Activated CD4-positive, CD25-positive, alpha-beta regulatory T cell treated with anti-CD3 and anti-CD28 coated beads, Interleukin-2, amount 50 U/mL, for 72 hours (primary cell): ENCODE measurements at regions not wholly inside any gene's neighbourhood (a gene's known extent, or its start where the extent isn't known, plus 50 kb on each side); places are given as distances from the start of the nearest gene placed in this dataset.

Source experiments
- DNase-seq: peaks from one replicate; pipeline ENCODE4 v3.0.0; 2021

DNA sequence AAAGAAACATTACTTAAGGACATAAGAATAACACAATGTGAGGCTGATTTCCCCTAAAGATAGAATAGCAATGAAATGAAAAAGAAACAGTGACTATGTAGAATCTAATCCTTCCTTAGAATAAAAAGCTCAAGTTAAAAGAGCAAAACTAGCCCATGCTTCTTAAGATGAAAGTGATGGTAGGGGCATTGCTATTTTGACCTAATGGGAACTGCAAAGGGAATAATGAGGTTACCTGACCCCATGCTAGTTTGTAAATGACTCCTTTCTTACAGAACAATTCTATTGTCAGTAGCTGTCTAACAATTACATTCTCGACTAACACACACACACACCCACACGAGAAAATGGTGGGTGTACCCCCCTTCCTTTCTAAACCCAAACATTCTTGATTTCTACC lies 575.8 kb downstream of the CSNK1G3 start:
- no peak for DNase-seq

DNA sequence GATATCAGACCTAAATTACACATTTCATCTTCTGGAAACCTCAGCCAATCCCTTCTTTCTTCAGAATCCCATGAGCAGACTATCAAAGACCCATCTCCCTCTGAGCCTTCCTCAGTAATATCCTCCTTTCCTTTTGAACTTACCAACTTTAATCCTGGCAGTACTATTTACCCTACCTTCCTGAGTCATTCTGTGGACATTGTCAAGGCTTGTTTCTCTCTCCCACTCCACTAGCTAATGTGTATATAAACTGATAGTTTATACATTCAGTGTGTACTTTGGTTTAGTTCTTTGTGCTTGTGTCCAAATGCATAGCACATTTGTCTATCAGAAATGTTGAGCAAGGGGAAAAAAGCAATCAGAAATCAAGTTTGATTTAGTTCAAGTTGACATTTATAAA lies 568.3 kb downstream of the CSNK1G3 start:
- no peak for DNase-seq

DNA sequence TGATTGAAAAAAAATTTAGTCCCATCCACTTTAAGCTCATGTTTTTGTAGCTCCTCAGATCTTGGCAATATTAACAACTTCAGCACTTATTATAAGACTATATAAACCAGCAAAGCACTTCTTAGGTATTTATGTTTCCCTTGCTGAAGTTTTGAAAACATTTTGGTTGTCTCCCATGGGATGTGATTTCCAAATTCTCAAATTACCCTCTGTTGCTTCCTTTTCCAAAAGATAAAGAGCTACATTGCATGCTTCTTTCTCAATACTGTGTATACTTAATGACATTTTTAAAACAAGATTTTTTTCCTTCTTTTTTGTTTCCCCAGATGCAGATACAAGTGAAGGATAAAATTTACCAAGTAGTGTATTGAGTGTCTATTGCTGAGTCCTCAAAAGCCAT lies 567.1 kb downstream of the CSNK1G3 start:
- no peak for DNase-seq

DNA sequence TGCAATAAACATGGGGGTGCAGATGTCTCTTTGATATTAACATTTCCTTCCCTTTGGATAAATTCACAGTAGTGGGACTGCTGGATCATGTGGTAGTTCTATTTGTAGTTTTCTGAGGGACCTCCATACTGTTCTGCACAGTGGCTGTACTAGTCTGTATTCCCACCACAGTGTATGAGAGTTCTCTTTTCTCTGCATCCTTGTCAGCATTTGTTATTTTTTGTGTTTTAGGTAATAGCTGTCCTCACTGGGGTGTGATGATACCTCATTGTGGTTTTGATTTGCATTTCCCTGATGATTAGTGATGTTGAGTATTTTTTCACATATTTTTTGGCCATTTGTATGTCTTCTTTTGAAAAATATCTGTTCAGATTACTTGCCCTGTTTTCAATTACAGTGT lies 562.5 kb downstream of the CSNK1G3 start:
- DNase-seq: no peak

DNA sequence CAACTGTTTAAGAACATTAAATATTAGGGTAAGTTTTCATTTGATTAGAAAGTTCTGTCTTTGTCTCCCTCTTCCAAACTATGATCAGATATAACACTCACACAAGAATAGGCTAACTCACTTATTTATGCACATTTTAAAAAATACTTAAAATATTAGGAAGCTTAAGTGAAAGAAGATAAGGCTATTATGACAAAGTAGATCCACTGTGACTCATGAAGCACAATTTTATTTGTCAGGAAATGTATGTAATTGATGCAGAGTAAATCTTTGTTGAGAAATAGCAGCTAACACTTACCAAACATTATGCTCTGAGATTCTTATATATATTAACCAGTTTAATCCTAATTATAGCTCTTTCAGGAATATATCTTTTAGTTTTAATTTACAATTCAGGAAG lies 560.6 kb downstream of the CSNK1G3 start:
- no peak for DNase-seq

DNA sequence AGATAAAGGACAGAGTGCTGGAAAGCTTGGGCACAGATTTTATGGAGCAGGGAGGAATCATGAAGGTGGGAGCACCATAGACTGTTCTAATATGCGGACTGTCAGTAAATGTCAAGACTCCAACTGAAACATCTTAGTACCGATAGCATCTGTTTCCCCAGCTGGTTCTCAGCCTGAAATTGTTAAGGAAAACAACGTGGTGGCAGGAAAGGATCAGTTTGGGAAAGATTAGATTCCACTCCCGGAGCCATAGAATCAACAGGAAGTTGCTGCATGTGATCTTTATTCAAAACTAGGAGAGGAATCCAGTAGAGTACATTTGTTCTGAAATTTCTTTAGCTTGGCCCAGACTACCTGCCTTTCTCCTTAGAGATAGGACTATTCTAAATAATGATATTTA lies 559.1 kb downstream of the CSNK1G3 start:
- DNase-seq: no peak

DNA sequence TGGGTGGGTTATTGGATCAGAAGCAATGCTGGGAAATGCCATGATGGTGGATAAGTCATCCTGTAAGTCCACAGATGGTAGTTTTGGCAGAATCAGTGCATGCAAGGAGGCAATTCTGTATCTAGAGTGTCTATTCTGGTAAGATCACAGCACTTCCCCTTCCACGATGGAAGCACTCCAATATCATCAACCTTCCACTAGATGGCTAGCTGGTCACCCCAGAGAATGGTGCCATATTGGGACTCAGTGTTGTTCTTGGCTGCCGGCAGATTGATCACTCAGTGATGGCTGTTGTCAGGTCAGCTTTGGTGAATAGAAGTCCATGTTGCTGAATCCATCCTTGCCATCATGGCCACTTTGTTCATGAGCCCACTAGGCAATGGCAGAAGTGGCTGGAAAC lies 553.5 kb downstream of the CSNK1G3 start:
- no peak for DNase-seq

DNA sequence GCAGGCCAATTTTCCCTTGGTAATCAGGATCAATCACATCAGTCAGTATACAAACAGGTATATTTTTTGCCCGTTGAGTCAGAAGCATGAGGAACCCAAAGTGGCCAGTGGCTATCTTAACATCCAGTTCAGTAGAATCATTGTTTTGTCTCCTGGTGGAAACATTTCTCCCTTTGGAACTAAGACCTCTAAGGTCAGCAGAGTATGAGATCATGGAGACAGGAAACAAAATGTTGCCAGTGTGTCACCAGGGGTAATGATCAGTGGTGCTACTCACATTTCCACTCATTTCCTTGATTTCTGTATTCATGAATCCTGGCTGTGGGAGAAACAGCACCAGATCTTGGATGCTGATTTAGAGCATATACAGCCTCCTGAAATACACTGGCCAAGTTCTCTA lies 553.0 kb downstream of the CSNK1G3 start:
- DNase-seq: no peak

DNA sequence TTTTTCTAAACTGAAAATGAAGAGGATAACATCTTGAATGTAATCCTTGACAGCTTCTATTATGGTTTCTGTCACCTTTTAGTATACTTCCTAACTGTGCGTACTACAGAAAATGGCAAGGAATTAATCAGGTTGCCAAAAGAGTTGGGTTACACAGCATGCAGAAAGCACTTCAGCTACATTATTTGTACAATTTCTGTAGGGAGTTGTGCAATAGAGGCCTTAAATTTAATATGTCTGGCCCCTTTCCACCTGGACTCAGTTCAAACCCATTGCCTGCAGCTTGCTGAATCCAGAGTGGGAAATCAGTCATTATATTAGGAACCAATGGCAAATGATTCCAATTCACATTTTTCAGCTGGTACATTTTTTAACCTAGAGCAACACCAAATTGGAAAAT lies 549.7 kb downstream of the CSNK1G3 start:
- DNase-seq: no peak

DNA sequence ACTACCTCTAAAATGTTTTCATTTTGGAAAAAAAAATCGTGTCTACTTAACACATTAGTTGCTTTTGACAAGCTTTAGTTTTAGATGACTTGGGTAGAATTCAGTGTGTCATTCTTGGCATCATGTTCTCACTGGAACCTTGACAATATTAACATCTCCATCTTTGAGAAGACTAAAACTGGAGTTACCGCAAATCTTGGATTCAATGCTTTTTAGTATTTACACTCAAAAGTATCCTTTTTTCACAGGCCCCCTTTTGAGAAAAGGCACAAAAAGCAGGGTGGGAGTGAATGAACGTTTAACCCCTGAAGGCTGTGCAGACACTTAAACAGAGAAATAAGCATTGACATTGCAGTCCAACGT lies 549.1 kb downstream of the CSNK1G3 start:
- no peak for DNase-seq

DNA sequence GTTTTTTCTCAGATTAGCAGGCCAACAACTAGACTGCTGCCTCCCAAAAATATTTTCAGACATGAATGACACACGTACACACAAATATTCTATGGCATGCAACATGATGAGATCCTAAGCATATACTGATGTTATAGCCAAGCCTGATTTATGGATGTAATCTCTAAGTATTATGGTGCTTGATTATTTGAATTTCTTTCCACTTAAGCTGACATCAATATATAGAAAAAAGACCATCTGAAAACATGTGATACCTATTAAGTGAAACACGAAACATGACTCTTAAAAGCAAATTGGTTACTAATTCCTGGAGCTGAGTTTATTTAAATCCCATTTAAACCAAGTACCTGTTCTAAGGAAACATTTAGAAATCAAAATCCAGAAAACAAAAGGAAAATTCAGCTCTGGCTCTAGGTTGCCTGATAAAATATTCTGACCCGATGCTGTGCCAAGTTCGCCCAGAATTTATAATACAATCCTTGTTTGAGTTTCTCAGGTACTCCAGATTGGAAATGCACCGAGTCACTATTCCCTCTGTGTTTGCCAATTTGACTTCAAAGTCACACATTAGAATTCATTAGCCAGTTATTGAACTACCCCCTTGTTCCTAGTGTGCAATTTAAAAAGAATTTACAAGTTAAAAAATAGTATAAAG lies 548.6 kb downstream of the CSNK1G3 start:
- no peak for DNase-seq

DNA sequence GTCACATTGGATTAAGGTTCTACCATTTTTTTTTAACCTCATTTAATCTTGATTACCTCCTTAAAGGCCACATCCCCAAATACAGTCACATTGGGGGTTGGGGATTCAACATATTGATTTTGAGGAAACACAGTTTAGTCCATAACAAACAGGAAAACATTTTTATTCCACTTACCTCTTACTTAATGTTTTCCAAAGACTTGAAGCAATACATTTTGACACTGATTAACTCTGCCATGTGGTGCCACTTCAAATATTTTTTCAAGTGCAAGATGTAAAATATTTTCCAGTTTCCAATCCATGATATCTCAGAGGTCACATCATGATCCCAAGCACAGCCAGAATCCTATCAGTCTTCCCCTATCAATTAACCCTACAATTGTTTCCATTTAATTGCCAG lies 548.0 kb downstream of the CSNK1G3 start:
- no peak for DNase-seq

DNA sequence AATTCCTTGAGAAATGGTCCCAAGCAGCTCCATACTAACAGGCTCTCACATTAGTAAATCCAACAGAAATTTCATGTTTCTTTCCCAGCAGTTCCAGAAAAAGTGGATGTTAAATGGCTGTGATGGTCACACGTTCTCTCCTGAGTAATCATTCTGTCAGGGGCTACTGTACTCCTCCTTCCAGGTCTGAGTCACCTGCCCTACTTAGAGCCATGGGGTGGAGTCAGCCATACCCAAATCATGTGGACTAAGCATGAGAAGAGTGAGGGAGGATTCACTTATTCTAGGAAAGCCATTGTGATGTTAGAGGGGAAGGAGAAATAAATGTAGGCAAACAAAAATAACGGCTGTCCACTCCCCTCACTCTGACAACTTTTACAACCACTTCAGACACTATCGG lies 547.2 kb downstream of the CSNK1G3 start:
- DNase-seq: no peak

DNA sequence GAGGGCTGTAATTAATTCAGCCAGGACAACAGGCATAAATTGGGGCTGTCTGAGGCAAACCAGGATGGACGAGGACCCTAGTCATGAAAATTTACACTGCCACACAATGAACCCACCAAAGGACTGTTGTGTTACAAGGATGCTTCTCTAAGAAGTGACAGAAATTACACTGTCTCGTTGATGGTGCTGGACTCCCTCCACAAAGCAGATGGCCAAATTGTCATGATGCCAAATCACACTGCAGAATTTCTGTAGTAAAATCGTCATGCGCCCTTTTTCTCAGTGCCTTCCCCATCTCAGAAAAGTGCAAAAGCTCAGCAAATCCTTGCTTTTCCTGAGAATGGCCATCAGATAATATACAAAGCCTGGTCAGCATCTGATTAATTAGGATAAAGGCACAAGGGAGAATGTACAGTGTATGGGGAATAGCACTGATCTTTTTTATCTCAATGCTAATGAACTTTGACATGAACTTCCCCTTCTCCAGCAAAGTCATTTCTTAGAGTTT lies 545.8 kb downstream of the CSNK1G3 start:
- no peak for DNase-seq

DNA sequence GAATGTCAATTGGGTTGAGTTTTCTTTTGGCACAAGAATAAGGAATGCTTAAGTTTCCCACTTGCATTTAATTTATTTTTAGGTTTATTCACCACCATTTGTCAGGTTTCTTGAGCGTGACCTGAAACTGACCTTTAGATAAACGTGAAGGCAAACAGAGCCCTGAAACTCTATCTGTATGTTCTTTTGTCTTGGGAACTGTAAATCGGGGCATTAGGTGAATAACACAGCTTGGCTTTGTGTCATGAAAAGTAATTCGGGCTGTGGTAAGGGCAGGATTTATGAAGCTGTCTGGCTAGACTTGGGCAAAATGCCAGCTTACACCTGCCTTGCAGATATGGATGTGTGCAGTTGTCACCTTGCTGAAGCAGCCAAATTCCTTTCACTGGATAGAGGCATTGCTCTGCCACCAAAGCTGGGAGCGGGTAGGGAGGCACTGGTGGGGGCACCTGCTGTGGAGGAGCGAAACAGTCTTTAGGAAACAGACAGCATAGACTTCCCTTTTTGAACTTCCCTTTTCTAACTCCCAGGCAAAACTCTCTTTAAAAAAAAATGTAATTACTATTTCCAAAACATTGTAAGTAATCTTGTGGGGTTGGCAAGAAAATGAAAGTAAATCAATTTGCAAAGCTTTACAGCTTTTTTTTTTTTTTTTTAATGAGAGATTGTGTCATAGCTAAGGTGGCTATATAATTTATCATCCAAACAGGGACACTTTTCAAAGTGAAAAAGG lies 545.2 kb downstream of the CSNK1G3 start:
- DNase-seq: no peak

DNA sequence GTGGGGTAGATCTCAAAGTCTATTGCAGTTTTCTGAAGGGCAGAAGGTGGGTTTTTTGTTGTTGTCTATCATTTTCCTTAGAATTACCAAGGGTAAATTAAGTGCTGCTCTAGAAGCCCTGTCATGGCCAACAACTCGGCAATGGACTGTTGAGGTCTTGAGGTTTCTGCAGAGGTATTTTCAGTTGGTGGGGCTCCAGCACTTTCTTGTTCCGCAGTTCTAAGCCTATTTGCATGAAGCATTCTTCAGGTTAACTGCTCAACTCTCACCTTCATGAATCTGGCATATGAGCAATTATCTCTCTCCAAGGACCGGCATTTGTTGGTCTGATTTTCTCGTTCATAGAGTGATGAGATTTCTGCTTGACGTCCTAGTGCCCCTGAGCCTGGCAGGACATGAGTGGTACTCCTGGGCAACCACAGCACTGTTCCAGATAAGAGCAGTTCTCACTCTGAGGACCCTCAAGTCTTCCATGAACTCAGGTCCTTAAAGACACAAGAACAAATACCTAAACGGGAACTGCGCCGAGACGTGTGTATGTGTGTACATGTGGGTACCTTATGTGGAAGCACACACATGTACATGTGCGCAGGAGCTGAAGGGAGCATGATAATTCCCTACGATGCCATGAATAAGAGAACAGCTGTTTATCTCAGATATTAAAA lies 544.5 kb downstream of the CSNK1G3 start:
- no peak for DNase-seq

DNA sequence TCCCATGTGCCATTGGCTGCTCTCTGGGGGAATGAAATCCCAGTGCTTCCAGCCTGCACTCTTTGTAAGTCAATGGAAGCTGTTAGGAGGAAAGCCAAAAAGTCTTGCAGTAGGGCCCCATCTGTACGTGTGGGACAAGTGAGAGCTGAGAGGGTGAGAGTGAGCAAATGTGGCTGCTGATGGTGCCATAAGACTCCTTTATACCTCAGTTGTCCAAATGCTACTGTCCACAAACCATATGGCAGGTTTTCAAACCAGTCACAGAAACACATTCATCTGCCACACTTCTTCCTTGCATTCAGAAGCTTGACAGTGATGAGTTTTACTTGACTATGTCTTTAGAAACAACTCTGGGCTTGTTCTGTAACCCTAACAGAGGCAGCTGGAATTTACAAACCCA lies 543.8 kb downstream of the CSNK1G3 start:
- DNase-seq: no peak

DNA sequence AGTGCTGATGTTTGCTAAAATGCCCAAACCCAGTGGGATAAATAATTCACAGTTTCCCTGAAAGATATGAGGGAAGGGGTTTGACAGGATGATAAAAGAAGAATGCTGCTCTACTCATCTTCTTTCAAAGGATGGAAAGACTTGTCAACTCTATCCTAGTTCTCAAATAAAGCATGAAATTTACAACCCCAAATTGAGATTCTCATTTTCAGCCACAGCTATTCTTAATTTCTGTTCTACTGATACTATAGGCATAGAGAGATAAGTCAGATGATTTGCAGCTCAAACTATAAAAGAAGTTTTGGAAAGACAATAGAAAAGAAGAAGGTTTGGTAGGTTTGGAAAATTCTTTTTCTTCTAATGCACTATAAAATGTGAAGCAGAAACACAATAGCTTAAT lies 542.6 kb downstream of the CSNK1G3 start:
- DNase-seq: no peak

DNA sequence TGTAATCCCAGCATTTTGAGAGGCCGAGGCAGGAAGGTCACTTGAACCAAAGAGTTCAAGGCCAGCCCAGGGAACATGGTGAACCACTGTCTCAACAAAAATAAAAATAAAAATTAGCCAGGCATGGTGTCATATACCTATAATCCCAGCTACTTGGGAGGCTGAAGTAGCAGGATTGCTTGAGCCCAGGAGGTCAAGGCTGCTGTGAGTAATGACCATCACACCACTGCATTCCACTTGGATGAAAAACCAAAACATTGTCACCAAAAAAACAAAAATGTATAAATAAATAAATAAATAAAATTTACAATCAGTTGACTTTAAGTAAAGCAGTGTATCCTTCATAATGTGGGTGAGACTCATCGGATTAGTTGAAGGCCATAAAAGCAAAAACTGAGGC lies 541.4 kb downstream of the CSNK1G3 start:
- DNase-seq: no peak

DNA sequence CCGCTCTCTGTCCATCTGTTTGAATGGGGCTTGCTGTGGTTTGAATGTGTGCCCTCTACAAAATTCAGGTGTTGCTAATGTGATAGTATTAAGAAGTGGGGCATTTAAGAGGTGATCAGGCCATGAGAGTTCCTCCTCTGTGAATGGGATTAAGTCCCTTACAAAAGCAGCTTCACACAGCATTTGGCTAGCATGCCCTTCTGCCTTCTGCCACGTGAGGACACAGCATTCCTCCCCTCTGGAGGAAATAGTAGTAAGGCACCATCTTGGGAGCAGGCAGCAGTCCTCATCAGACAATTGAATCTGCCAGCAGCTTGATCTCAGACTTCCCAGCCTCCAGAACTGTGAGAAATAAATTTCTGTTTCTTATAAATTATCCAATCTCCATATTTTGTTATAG lies 540.2 kb downstream of the CSNK1G3 start:
- no peak for DNase-seq

DNA sequence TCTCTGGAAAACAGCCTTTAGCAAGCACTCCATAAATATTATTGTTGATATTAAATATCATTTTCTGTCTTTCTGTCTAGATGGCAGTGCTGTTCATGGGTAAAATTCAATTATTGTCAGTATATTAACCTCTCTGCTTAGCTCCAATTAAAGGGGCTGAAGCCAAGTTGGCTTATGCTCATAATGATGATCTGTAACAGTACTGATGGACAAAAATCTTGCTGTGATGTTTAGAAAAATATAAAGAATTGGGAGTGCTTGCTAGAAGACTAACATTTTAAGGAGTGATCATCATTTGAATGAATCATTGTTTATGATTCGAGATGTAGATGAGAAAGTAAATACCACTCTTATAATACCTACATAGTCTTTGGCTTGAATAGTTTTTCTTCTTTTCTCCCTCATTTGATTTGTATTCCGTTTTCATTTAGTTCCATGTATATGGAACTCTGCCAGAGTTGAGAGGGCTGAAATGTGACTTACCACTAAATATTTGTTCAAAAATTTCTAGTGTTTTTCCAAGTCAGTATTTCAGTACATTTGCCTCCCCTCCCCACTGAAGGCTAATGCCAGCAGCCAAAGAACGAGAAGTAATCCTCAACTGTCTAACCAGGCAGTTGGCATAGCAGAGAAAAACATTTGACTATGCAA lies 538.3 kb downstream of the CSNK1G3 start:
- no peak for DNase-seq

DNA sequence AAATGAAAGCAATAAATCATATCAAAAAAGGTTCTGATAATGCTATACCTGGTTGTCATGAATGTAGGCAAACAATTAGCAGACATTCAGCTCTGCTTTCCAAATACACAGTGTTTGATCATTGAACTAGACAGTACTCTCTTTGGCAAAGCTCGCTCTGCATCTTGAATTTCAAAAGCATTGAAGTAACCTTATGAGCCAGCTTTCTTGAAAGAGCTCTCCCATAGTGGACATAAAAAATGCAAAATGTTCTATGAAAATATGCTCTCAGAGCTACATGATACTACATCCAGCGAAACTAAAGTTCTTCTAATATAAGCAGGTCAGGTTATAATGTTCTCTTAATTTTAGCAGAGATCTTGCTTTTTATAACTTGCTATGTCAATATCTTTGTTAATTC lies 533.4 kb downstream of the CSNK1G3 start:
- no peak for DNase-seq

DNA sequence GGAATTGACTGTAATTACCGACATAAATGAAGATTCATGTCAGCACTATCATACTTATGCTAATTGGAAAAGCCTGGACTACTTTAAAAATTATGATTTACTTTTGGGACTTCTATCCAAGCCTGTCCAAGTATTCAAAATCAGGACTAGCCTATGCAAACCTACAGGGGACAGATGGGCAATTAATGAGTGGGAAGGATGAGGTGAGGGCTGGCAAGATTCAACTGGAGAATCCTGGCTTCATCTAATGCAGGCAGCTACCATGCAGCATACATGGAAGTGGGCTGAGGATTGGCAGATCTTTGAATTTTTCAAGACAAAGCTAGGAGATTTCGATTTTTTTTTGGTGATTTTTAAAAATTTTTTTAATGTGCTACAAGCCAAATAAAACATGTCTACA lies 532.6 kb downstream of the CSNK1G3 start:
- DNase-seq: no peak

DNA sequence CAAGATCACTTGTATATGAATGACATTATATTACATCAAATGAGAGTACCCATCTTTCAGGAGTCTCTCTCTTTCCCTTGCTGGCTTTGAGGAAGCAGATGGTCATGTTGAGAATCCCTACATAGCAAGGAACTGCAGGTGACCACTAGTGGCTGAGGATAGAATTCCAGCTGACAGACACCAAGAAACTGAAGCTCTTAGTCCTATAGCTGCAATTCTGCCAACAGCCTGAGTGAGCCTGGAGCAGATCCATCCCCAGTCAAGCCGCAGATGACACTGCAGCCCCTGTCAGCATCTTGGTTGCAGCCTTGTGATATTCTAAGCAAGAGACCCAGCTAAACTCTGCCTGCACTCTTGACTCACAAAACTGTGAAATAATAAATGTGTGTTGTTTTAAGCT lies 531.5 kb downstream of the CSNK1G3 start:
- DNase-seq: no peak
